Smooth muscle cell (in vitro differentiated cells): ENCODE measurements at regions not wholly inside any gene's neighbourhood (a gene's known extent, or its start where the extent isn't known, plus 50 kb on each side); places are given as distances from the start of the nearest gene placed in this dataset.

Source experiments
- DNase-seq: peaks from one replicate; lab custom pipeline; 2025; ENCODE audit not compliant: unreplicated experiment; lab: John Stamatoyannopoulos, UW
- H2AFZ ChIP-seq: fragments of 200-600 bp; sonication (generic); 2 replicates; pipeline ENCODE4 v1.6.0; 2016; ENCODE audit warnings: antibody characterized with exemption, low read depth, mild to moderate bottlenecking
- H3F3A ChIP-seq: fragments of 200-600 bp; sonication (generic); 2 replicates; pipeline ENCODE4 v1.6.0; 2017; ENCODE audit warnings: antibody characterized with exemption, low read depth
- H3K27ac ChIP-seq: fragments of 200-600 bp; sonication (generic); 2 replicates; pipeline ENCODE4 v1.5.1; 2016; ENCODE audit warnings: low read depth, mild to moderate bottlenecking
- H3K27me3 ChIP-seq: fragments of 200-600 bp; sonication (generic); 2 replicates; pipeline ENCODE4 v1.6.1; 2016; ENCODE audit warnings: low read depth, mild to moderate bottlenecking
- H3K36me3 ChIP-seq: fragments of 200-600 bp; sonication (generic); 2 replicates; pipeline ENCODE4 v1.5.1; 2016; ENCODE audit warnings: low read depth
- H3K4me1 ChIP-seq: fragments of 200-600 bp; sonication (generic); 2 replicates; pipeline ENCODE4 v1.5.1; 2016; ENCODE audit warnings: low read depth
- H3K4me2 ChIP-seq: fragments of 200-600 bp; sonication (generic); 2 replicates; pipeline ENCODE4 v1.6.0; 2016; ENCODE audit warnings: mild to moderate bottlenecking
- H3K4me3 ChIP-seq: fragments of 200-600 bp; sonication (generic); 2 replicates; pipeline ENCODE4 v1.5.1; 2016; ENCODE audit warnings: mild to moderate bottlenecking
- H3K79me2 ChIP-seq: fragments of 200-600 bp; sonication (generic); 2 replicates; pipeline ENCODE4 v1.6.0; 2016; ENCODE audit warnings: low read depth, mild to moderate bottlenecking
- H3K9ac ChIP-seq: fragments of 200-600 bp; sonication (generic); 2 replicates; pipeline ENCODE4 v1.6.0; 2016; ENCODE audit warnings: low read depth
- H3K9me3 ChIP-seq: fragments of 200-600 bp; sonication (generic); replicated peaks from 2 replicates; pipeline ENCODE4 v1.5.1; 2016; ENCODE audit warnings: low read depth
- H4K20me1 ChIP-seq: fragments of 200-600 bp; sonication (generic); 2 replicates; pipeline ENCODE4 v1.6.0; 2016; ENCODE audit warnings: low read depth
- WGBS: methylation state at CpG from one replicate; pipeline ENCODE4 v1.1.7; 2016; ENCODE audit warnings: low lambda C conversion rate; 5-methylcytosine and 5-hydroxymethylcytosine counted together
- TF ChIP-seq, protein P1 (sequence below): fragments of 200-600 bp; sonication (generic); IDR thresholded peaks from 2 replicates; pipeline ENCODE4 v1.5.1; 2017; ENCODE audit warnings: borderline replicate concordance, mild to moderate bottlenecking, antibody characterized with exemption; ENCODE audit not compliant: insufficient read depth, poor library complexity, severe bottlenecking

DNA sequence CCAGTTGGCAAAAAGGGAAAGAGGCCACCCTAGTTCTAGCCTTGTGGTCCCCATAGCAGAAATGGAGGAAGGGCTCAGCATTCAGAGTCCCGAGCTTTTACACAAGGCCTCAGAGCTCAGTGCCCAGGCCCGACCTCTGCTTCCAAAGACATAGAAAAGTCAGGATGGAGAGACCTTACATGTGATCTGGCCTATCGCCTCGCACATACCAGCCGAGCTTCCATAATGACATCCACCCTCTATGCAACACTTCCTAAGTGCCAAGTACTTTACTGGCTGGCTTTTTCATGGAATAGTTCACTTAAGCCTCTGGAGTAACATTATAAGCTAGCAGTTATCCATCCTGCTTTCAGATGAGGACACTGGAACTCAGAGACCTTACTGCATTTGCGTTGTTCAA, 275.9 kb downstream of the FAM43A start:
- Histone ChIP-seq H3K27me3 (no peaks in the 10 kb centered on the region), H3K4me2 (no peak overlapping the region), H3K27ac (no peak overlapping the region), H2AFZ (no peak overlapping the region), H4K20me1 (no peaks in the 10 kb centered on the region), H3F3A (no peaks in the 10 kb centered on the region), H3K9me3 (no peaks in the 10 kb centered on the region), H3K9ac (no peak overlapping the region), H3K36me3 (no peaks in the 10 kb centered on the region), H3K4me3 (no peak overlapping the region), H3K79me2 (no peaks in the 10 kb centered on the region), H3K4me1 (no peaks in the 10 kb centered on the region)
- no peak for DNase-seq
- 93% methylated on average over 6 of the region's 6 CpGs for WGBS
- TF ChIP-seq, protein P1, sequence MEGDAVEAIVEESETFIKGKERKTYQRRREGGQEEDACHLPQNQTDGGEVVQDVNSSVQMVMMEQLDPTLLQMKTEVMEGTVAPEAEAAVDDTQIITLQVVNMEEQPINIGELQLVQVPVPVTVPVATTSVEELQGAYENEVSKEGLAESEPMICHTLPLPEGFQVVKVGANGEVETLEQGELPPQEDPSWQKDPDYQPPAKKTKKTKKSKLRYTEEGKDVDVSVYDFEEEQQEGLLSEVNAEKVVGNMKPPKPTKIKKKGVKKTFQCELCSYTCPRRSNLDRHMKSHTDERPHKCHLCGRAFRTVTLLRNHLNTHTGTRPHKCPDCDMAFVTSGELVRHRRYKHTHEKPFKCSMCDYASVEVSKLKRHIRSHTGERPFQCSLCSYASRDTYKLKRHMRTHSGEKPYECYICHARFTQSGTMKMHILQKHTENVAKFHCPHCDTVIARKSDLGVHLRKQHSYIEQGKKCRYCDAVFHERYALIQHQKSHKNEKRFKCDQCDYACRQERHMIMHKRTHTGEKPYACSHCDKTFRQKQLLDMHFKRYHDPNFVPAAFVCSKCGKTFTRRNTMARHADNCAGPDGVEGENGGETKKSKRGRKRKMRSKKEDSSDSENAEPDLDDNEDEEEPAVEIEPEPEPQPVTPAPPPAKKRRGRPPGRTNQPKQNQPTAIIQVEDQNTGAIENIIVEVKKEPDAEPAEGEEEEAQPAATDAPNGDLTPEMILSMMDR = no peak

DNA sequence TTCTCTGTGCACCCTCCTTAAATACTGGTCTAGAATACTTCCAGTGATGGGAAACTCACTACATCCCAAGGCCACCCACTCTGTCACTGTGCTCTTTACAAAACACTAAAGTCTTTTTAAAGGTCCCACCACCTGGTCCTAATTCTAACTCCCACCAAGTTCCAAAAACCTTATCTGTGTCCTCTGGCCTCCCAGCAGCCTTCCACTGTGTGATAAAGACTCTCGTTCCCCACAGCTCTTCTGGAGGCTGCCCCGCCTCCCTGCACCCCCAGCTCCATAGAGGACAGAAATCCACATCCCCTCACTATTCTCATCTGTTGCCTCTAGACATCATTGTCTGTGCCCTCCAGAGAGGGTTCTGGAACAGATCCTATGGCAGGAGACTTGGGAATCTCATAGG, 276.4 kb downstream of the FAM43A start:
- TF ChIP-seq, protein P1 = no peak

GRCh38 chr3:194964809-194965208, 279.1 kb downstream of the FAM43A start:
- H3K27me3 ChIP-seq = no peaks in the 10 kb centered on the region
- no peak overlapping the region for H3K27ac ChIP-seq
- no peaks in the 10 kb centered on the region for H3F3A ChIP-seq
- H2AFZ ChIP-seq = no peak overlapping the region
- H3K9me3 ChIP-seq = no peaks in the 10 kb centered on the region
- no peaks in the 10 kb centered on the region for H3K36me3 ChIP-seq
- H4K20me1 ChIP-seq = no peaks in the 10 kb centered on the region
- no peaks in the 10 kb centered on the region for H3K4me1 ChIP-seq
- H3K4me2 ChIP-seq = no peak overlapping the region
- DNase-seq = no peak
- H3K79me2 ChIP-seq = no peaks in the 10 kb centered on the region
- TF ChIP-seq, protein P1 = no peak
- no peak overlapping the region for H3K9ac ChIP-seq
- H3K4me3 ChIP-seq = no peak overlapping the region
- WGBS = 95% methylated on average over 3 of the region's 3 CpGs

More for the DNA sequence above, 276.4 kb downstream of the FAM43A start:
- H3K36me3 ChIP-seq = no peaks in the 10 kb centered on the region
- no peak overlapping the region for H3K27ac ChIP-seq
- H4K20me1 ChIP-seq = no peaks in the 10 kb centered on the region
- H3F3A ChIP-seq = no peaks in the 10 kb centered on the region
- H3K4me3 ChIP-seq = no peak overlapping the region
- H3K9ac ChIP-seq = no peak overlapping the region
- no peaks in the 10 kb centered on the region for H3K4me1 ChIP-seq
- H3K27me3 ChIP-seq = no peaks in the 10 kb centered on the region
- no peak overlapping the region for H3K4me2 ChIP-seq
- WGBS = 88% methylated on average over 2 of the region's 2 CpGs
- H3K79me2 ChIP-seq = no peaks in the 10 kb centered on the region
- no peak for DNase-seq
- H3K9me3 ChIP-seq = no peaks in the 10 kb centered on the region
- H2AFZ ChIP-seq = no peak overlapping the region
